Hepatocyte (in vitro differentiated cells): ENCODE measurements at regions not wholly inside any gene's neighbourhood (a gene's known extent, or its start where the extent isn't known, plus 50 kb on each side); places are given as distances from the start of the nearest gene placed in this dataset.

Experiments used
- CTCF ChIP-seq: fragments of 200-600 bp; sonication (generic); IDR thresholded peaks from 2 replicates; pipeline ENCODE4 v1.5.1; 2016; ENCODE audit warnings: antibody characterized with exemption, mild to moderate bottlenecking; ENCODE audit not compliant: poor library complexity
- EZH2 ChIP-seq: fragments of 200-600 bp; sonication (generic); IDR thresholded peaks from 2 replicates; pipeline ENCODE4 v1.6.1; 2016; ENCODE audit warnings: antibody characterized with exemption, mild to moderate bottlenecking, borderline replicate concordance
- EZH2phosphoT487 ChIP-seq: fragments of 200-600 bp; sonication (generic); IDR thresholded peaks from one replicate; pipeline ENCODE4 v1.6.1; 2018; ENCODE audit warnings: antibody characterized with exemption, mild to moderate bottlenecking, low read depth, moderate library complexity; ENCODE audit not compliant: unreplicated experiment, severe bottlenecking

GRCh38 chr6:48915591-48915990 lies 547.5 kb downstream of the MMUT start:
- TF ChIP-seq EZH2phosphoT487 (no peak), EZH2 (no peak), CTCF (no peak)
